ENCODE measurements at regions not wholly inside any gene's neighbourhood (a gene's known extent, or its start where the extent isn't known, plus 50 kb on each side); places are given as distances from the start of the nearest gene placed in this dataset.
"Not testable (repeated sequence)": the region's sequence is repeated elsewhere in the genome, so short reads cannot be mapped to it uniquely, and the experiment has no call there.

DNA sequence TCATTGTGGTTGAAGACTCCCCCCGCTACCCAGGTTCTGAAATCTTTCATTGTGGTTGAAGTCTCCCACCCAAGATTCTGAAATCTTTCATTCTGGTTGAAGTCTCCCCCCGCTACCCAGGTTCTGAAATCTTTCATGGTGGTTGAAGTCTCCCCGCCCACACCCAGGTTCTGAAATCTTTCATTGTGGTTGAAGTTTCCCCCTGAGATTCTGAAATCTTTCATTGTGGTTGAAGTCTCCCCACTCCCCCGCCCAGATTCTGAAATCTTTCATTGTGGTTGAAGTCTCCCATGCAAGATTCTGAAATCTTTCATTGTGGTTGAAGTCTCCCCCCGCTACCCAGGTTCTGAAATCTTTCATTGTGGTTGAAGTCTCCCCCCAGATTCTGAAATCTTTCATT, 916.0 kb downstream of the BRD1 start:
- TF ChIP-seq, protein P1, sequence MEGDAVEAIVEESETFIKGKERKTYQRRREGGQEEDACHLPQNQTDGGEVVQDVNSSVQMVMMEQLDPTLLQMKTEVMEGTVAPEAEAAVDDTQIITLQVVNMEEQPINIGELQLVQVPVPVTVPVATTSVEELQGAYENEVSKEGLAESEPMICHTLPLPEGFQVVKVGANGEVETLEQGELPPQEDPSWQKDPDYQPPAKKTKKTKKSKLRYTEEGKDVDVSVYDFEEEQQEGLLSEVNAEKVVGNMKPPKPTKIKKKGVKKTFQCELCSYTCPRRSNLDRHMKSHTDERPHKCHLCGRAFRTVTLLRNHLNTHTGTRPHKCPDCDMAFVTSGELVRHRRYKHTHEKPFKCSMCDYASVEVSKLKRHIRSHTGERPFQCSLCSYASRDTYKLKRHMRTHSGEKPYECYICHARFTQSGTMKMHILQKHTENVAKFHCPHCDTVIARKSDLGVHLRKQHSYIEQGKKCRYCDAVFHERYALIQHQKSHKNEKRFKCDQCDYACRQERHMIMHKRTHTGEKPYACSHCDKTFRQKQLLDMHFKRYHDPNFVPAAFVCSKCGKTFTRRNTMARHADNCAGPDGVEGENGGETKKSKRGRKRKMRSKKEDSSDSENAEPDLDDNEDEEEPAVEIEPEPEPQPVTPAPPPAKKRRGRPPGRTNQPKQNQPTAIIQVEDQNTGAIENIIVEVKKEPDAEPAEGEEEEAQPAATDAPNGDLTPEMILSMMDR (IDR thresholded peaks at IDR 0.05), result not testable (repeated sequence)
- TF ChIP-seq EZH2 (IDR thresholded peaks at IDR 0.05; ENCODE audit: borderline replicate concordance, insufficient read depth, low read depth, low read length, poor library complexity, severe bottlenecking), result not testable (repeated sequence)
